ENCODE measurements at regions not wholly inside any gene's neighbourhood (a gene's known extent, or its start where the extent isn't known, plus 50 kb on each side); places are given as distances from the start of the nearest gene placed in this dataset.

DNA sequence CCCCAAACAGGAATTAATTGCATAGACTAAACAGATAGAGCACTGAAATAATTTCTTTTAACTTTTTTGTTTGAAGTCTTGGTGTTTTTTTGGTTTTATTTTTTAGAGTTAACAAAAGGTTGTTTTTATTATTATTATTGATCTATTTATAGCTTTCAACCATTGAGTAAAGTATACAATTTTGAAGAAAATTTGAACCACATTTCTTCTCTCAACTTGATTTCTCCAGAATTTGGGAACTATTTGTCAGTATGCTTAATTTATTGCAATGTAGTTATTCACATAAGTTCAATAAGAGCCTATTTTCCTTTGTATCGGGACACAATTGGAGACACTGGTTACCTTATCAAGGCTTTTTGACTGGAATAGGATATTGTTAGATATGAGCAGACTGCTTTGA is 1045.6 kb upstream of the PCDH9 start:
- no peaks in the 10 kb centered on the region for H3K4me1 ChIP-seq (replicated peaks in 1 of 4; ENCODE audit: control insufficient read depth in 3 of 4, insufficient read depth in 4 of 4, low read length in 3 of 4)
- H3K56ac ChIP-seq (replicated peaks; ENCODE audit: insufficient read length, low read depth, low read length) = no peak overlapping the region
- H2BK12ac ChIP-seq (ENCODE audit: low read depth, low read length) = no peak overlapping the region
- no peaks in the 10 kb centered on the region for H3K27me3 ChIP-seq (replicated peaks in 1 of 4; ENCODE audit: control insufficient read depth in 3 of 4, extremely low read depth in 1 of 4, insufficient read depth in 3 of 4, low read length in 3 of 4)
- no peaks in the 10 kb centered on the region for H3K23me2 ChIP-seq (ENCODE audit: low read depth, low read length)
- H3K9ac ChIP-seq (replicated peaks in 1 of 4; ENCODE audit: extremely low read depth in 1 of 4, low read depth in 3 of 4, low read length in 3 of 4) = no peak overlapping the region
- no peak overlapping the region for H2AK5ac ChIP-seq (ENCODE audit: low read depth, low read length)
- ChIA-PET POLR2A (ENCODE audit: partially characterized antibody) (no interaction called here), CTCF (ENCODE audit: partially characterized antibody) (no interaction called here)
- H2AFZ ChIP-seq (ENCODE audit: low read length) = no peak overlapping the region
- H3K23ac ChIP-seq (ENCODE audit: insufficient read length) = no peak overlapping the region
- no peak overlapping the region for H2BK5ac ChIP-seq (ENCODE audit: low read depth, low read length)
- peaks cover 13 to 14% of the 10 kb centered on the region in 2 experiments; a peak in 3 of 4 replicates for H3K9me3 ChIP-seq (ENCODE audit: insufficient read depth in 2 of 2, low read depth in 1 of 2, low read length in 1 of 2)
- no peak for TF ChIP-seq CHD1 (IDR thresholded peaks at IDR 0.05; ENCODE audit: low read depth, low read length)
- TF ChIP-seq ZNF274 (IDR thresholded peaks at IDR 0.05; ENCODE audit: borderline replicate concordance, extremely low read depth, low read length) = no peak
- TF ChIP-seq KDM4A (IDR thresholded peaks at IDR 0.05; ENCODE audit: low read depth, low read length, severe bottlenecking) = no peak
- TF ChIP-seq BACH1 (IDR thresholded peaks at IDR 0.05; ENCODE audit: low read length) = no peak
- TF ChIP-seq EGR1 (IDR thresholded peaks at IDR 0.05; ENCODE audit: borderline replicate concordance, low read depth, low read length) = no peak
- TF ChIP-seq SP1 (IDR thresholded peaks at IDR 0.05; ENCODE audit: low read depth, low read length) = no peak
- no peak for TF ChIP-seq POLR2A (IDR thresholded peaks at IDR 0.05; ENCODE audit: control extremely low read depth in 1 of 2, low read depth in 2 of 2, low read length in 2 of 2)
- TF ChIP-seq TAF7 (optimal IDR thresholded peaks at IDR 0.05; ENCODE audit: borderline replicate concordance, low read depth, low read length) = no peak
- no peak for TF ChIP-seq POLR2AphosphoS5 (IDR thresholded peaks at IDR 0.05; ENCODE audit: low read depth, low read length)
- TF ChIP-seq SIRT6 (IDR thresholded peaks at IDR 0.05; ENCODE audit: low read length) = no peak
- no peak for TF ChIP-seq CHD2 (IDR thresholded peaks at IDR 0.05; ENCODE audit: low read length)
- TF ChIP-seq NANOG (IDR thresholded peaks at IDR 0.05; ENCODE audit: insufficient read depth, low read depth, low read length, poor library complexity, severe bottlenecking) = no peak
- no peak for TF ChIP-seq CBX5 (IDR thresholded peaks at IDR 0.05; ENCODE audit: low read depth, low read length)
- no peak for TF ChIP-seq HDAC6 (IDR thresholded peaks at IDR 0.05; ENCODE audit: low read depth, low read length)
- H3K14ac ChIP-seq (ENCODE audit: insufficient read length) = no peak overlapping the region
- DNase-seq (ENCODE audit: low read depth in 1 of 2, low spot score in 2 of 2) (no peak), FAIRE-seq (no peak)
- no peak overlapping the region for H3K27ac ChIP-seq (ENCODE audit: low read depth, low read length)
- peaks cover 0 to 2% (median 0%) of the 10 kb centered on the region in 4 experiments; a peak in 1 of 8 replicates for H3K36me3 ChIP-seq (ENCODE audit: control insufficient read depth in 2 of 4, insufficient read depth in 4 of 4, low read length in 3 of 4)
- H3K4me2 ChIP-seq (ENCODE audit: insufficient read depth in 1 of 2, low read depth in 2 of 2, low read length in 2 of 2) = no peak overlapping the region
- 100% methylated on average over 1 of the region's 1 CpG; no CpG with 5 or more reads in 1 of the 2 experiments for WGBS, 2 experiments (ENCODE audit: extremely low coverage in 1 of 2, insufficient coverage in 1 of 2, insufficient read length in 1 of 2, insufficient replicate concordance in 2 of 2, low coverage in 1 of 2, low lambda C conversion rate in 2 of 2, missing lambda C conversion rate in 1 of 2)
- H3K79me1 ChIP-seq (ENCODE audit: low read depth, low read length) = no peaks in the 10 kb centered on the region
- H2BK20ac ChIP-seq (ENCODE audit: low read length) = no peak overlapping the region
- no peak overlapping the region for H2BK120ac ChIP-seq (replicated peaks; ENCODE audit: low read depth, low read length)
- no peak overlapping the region for H2BK15ac ChIP-seq (ENCODE audit: low read length)
- no peak overlapping the region for H3K4me3 ChIP-seq (ENCODE audit: extremely low read depth in 1 of 4, insufficient read depth in 2 of 4, low read depth in 3 of 4, low read length in 4 of 4)
- H4K20me1 ChIP-seq (replicated peaks in 1 of 2; ENCODE audit: control insufficient read depth in 1 of 2, insufficient read depth in 2 of 2, low read length in 2 of 2) = no peaks in the 10 kb centered on the region
- no peak overlapping the region for H4K91ac ChIP-seq (replicated peaks; ENCODE audit: insufficient read length, low read length)
- H4K8ac ChIP-seq (ENCODE audit: extremely low read depth, insufficient read depth, low read length) = no peak overlapping the region
- no peaks in the 10 kb centered on the region for H3K79me2 ChIP-seq (ENCODE audit: control insufficient read depth in 1 of 2, insufficient read depth in 2 of 2, low read length in 2 of 2)
- H3K18ac ChIP-seq (ENCODE audit: extremely low read depth, low read length) = no peak overlapping the region
- H4K5ac ChIP-seq (ENCODE audit: insufficient read length, low read depth, low read length) = no peak overlapping the region
- no peak overlapping the region for H3K4ac ChIP-seq (replicated peaks; ENCODE audit: insufficient read length, low read depth, low read length)

Measured in H1 (cell line).